Fibroblast of lung (primary cell): ENCODE measurements at regions not wholly inside any gene's neighbourhood (a gene's known extent, or its start where the extent isn't known, plus 50 kb on each side); places are given as distances from the start of the nearest gene placed in this dataset.

Experiments
- DNase-seq, 2 donors: peaks; one replicate each; pipeline versions ENCODE4 v3.0.0 to v3.0.0-alpha.2; 2010; ENCODE audit warnings: low read depth in 2 of 2
- H2AFZ ChIP-seq: 2 replicates; pipeline ENCODE4 v1.5.1; 2012; ENCODE audit warnings: low read length, control low read depth, inconsistent platforms
- H3K27ac ChIP-seq: 2 replicates; pipeline ENCODE4 v1.5.1; 2011; ENCODE audit warnings: low read length, control low read depth; ENCODE audit not compliant: insufficient read depth
- H3K27me3 ChIP-seq: 2 replicates; pipeline ENCODE4 v1.5.1; 2011; ENCODE audit warnings: mild to moderate bottlenecking, low read length; ENCODE audit not compliant: control insufficient read depth, insufficient read depth
- H3K36me3 ChIP-seq: 2 replicates; pipeline ENCODE4 v1.5.1; 2011; ENCODE audit warnings: low read length; ENCODE audit not compliant: control insufficient read depth, insufficient read depth
- H3K4me1 ChIP-seq: 2 replicates; pipeline ENCODE4 v1.5.1; 2011; ENCODE audit warnings: low read length; ENCODE audit not compliant: control insufficient read depth, insufficient read depth; ENCODE audit errors: extremely low read depth
- H3K4me2 ChIP-seq: 2 replicates; pipeline ENCODE4 v1.5.1; 2011; ENCODE audit warnings: low read length, control low read depth; ENCODE audit not compliant: insufficient read depth; ENCODE audit errors: extremely low read depth
- H3K4me3 ChIP-seq, 4 experiments: fragments of 200-600 bp in 1 of 4; sonication (generic) in 1 of 4; replicated peaks in 1 of 4; 2 replicates each; pipeline ENCODE4 v1.5.1; 2011 to 2016; ENCODE audit warnings: low read length in 4 of 4, low read depth in 3 of 4, mild to moderate bottlenecking in 3 of 4, control low read depth in 2 of 4, inconsistent platforms in 1 of 4, mixed read lengths in 1 of 4; ENCODE audit not compliant: insufficient read depth in 1 of 4; ENCODE audit errors: control extremely low read depth in 1 of 4
- H3K79me2 ChIP-seq: 2 replicates; pipeline ENCODE4 v1.5.1; 2012; ENCODE audit warnings: mild to moderate bottlenecking, low read length, inconsistent platforms; ENCODE audit not compliant: control insufficient read depth, insufficient read depth
- H3K9ac ChIP-seq: 2 replicates; pipeline ENCODE4 v1.5.1; 2011; ENCODE audit warnings: mild to moderate bottlenecking, low read length, control low read depth; ENCODE audit not compliant: insufficient read depth
- H3K9me3 ChIP-seq: 2 replicates; pipeline ENCODE4 v1.5.1; 2012; ENCODE audit warnings: low read depth, low read length; ENCODE audit not compliant: control insufficient read depth, insufficient read depth
- H4K20me1 ChIP-seq: 2 replicates; pipeline ENCODE4 v1.5.1; 2011; ENCODE audit warnings: low read length; ENCODE audit not compliant: control insufficient read depth, insufficient read depth; ENCODE audit errors: extremely low read depth
- EZH2 ChIP-seq: IDR thresholded peaks from 2 replicates; pipeline ENCODE4 v1.5.1; 2012; ENCODE audit warnings: low read length, control low read depth, mild to moderate bottlenecking; ENCODE audit errors: missing control alignments
- TF ChIP-seq, protein P1 (sequence below), 2 donors: IDR thresholded peaks in 1 of 2; conservative IDR thresholded peaks in 1 of 2; 1 replicate in 1 of 2; 2 replicates in 1 of 2; pipeline ENCODE4 v1.5.1; 2011 to 2012; ENCODE audit warnings: low read length in 2 of 2, control low read depth in 1 of 2, inconsistent platforms in 1 of 2, low read depth in 1 of 2, mild to moderate bottlenecking in 1 of 2

DNA sequence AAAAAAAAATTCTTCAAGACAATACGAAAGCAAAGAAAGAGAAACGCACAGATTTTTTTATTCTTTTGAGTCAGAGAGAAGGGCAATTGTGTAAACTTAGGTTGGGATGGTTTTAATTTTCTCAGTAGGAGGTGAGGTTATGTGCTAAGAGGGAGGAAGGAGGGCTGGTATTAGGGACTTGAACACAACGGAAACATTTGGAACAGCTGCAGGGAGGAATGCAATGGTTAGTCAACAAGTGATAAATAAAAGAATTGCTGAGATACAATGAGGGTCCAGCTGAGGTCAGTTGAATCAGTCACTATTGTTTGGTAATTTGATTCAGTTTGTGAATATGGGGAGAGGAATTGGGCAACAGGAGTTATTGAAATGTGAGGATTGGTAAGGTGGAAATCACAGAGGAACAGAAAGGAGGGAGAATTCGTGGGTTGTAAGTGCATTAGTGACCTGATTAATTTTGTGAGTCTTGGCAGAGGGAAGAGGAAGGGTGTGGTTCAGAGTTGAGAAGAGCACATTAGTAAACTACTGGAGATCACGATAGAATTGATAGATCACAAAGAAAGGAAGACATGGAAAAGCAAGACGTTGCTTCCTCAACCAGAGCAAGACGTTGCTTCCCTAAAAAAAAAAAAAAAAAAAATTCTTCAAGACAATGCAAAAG, 499.5 kb upstream of the SPRY2 start:
- no peak overlapping the region for H3K9ac ChIP-seq
- no peak overlapping the region for H3K4me3 ChIP-seq
- no peak overlapping the region for H2AFZ ChIP-seq
- peak; percentile 0 to 68 for DNase-seq
- H3K4me1 ChIP-seq, result no peaks in the 10 kb centered on the region
- no peak overlapping the region for H3K27ac ChIP-seq
- H3K36me3 ChIP-seq, result no peaks in the 10 kb centered on the region
- no peaks in the 10 kb centered on the region for H3K27me3 ChIP-seq
- no peaks in the 10 kb centered on the region for H3K79me2 ChIP-seq
- no peak for TF ChIP-seq EZH2
- TF ChIP-seq, protein P1, sequence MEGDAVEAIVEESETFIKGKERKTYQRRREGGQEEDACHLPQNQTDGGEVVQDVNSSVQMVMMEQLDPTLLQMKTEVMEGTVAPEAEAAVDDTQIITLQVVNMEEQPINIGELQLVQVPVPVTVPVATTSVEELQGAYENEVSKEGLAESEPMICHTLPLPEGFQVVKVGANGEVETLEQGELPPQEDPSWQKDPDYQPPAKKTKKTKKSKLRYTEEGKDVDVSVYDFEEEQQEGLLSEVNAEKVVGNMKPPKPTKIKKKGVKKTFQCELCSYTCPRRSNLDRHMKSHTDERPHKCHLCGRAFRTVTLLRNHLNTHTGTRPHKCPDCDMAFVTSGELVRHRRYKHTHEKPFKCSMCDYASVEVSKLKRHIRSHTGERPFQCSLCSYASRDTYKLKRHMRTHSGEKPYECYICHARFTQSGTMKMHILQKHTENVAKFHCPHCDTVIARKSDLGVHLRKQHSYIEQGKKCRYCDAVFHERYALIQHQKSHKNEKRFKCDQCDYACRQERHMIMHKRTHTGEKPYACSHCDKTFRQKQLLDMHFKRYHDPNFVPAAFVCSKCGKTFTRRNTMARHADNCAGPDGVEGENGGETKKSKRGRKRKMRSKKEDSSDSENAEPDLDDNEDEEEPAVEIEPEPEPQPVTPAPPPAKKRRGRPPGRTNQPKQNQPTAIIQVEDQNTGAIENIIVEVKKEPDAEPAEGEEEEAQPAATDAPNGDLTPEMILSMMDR (conservative IDR thresholded peaks at IDR 0.05 in 1 of 2, IDR thresholded peaks at IDR 0.05 in 1 of 2; ENCODE audit: low read depth in 1 of 2, low read length in 2 of 2), result no peak
- H3K4me2 ChIP-seq, result no peak overlapping the region
- no peaks in the 10 kb centered on the region for H3K9me3 ChIP-seq
- no peaks in the 10 kb centered on the region for H4K20me1 ChIP-seq

DNA sequence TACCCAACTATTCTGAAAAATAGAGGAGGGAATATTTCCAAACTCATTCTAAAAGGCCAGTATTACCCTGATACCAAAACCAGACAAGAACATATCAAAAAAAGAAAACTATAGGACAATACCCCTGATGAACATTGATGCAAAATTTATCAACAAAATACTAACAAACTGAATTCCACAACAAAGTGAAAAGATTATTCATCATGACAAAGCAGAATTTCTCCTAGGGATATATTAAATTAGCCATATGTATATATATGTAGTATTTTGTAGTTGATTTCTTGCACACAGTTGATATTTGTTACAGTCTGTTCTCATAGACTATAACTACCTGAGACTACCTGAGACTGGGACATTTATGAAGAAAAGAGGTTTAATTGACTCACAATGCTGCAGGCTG, 495.0 kb upstream of the SPRY2 start:
- no peaks in the 10 kb centered on the region for H3K4me1 ChIP-seq
- no peaks in the 10 kb centered on the region for H3K27me3 ChIP-seq
- H4K20me1 ChIP-seq, result no peaks in the 10 kb centered on the region
- no peak overlapping the region for H2AFZ ChIP-seq
- no peaks in the 10 kb centered on the region for H3K9me3 ChIP-seq
- TF ChIP-seq, protein P1 (conservative IDR thresholded peaks at IDR 0.05 in 1 of 2, IDR thresholded peaks at IDR 0.05 in 1 of 2; ENCODE audit: low read depth in 1 of 2, low read length in 2 of 2), result no peak
- no peak for TF ChIP-seq EZH2
- no peak overlapping the region for H3K4me2 ChIP-seq
- H3K79me2 ChIP-seq, result no peaks in the 10 kb centered on the region
- H3K27ac ChIP-seq, result no peak overlapping the region
- H3K4me3 ChIP-seq, result no peak overlapping the region
- no peak for DNase-seq
- H3K36me3 ChIP-seq, result no peaks in the 10 kb centered on the region
- H3K9ac ChIP-seq, result no peak overlapping the region

DNA sequence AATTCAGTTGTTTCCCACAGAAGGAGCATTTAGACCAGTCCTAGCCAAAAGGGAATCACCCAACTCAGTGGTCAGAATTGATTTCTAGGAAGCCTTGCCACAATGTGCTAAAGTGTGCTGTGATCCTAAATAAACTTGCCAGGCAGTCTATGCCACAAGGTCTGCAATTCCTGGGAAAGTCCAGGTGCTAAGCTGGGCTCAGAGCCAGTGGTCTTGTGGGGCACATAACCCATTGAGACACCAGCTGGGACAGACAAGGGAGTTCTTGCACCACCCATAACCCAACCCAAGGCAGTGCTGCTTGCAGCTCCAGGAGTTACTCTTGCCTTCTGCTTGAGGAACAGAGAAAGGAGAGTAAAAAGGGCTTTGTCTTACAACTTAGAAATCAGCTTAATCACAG, 489.5 kb upstream of the SPRY2 start:
- no peak overlapping the region for H3K9ac ChIP-seq

More for the DNA sequence above, 489.5 kb upstream of the SPRY2 start:
- H4K20me1 ChIP-seq, result no peaks in the 10 kb centered on the region
- H3K4me1 ChIP-seq, result no peaks in the 10 kb centered on the region
- H3K4me3 ChIP-seq, result no peak overlapping the region
- DNase-seq, result no peak
- TF ChIP-seq EZH2, result no peak
- TF ChIP-seq, protein P1 (conservative IDR thresholded peaks at IDR 0.05 in 1 of 2, IDR thresholded peaks at IDR 0.05 in 1 of 2; ENCODE audit: low read depth in 1 of 2, low read length in 2 of 2), result no peak
- no peaks in the 10 kb centered on the region for H3K79me2 ChIP-seq
- no peak overlapping the region for H3K27ac ChIP-seq
- H3K4me2 ChIP-seq, result no peak overlapping the region
- no peaks in the 10 kb centered on the region for H3K27me3 ChIP-seq
- no peaks in the 10 kb centered on the region for H3K36me3 ChIP-seq
- H3K9me3 ChIP-seq, result no peaks in the 10 kb centered on the region
- H2AFZ ChIP-seq, result no peak overlapping the region
